SK-N-SH (cell line): ENCODE measurements at regions not wholly inside any gene's neighbourhood (a gene's known extent, or its start where the extent isn't known, plus 50 kb on each side); places are given as distances from the start of the nearest gene placed in this dataset.

Experiments used
- EZH2phosphoT487 ChIP-seq: fragments of 200-600 bp; sonication (generic); IDR thresholded peaks from 2 replicates; pipeline ENCODE4 v1.6.1; 2017; ENCODE audit warnings: low read depth, mixed run types, mild to moderate bottlenecking, antibody characterized with exemption, moderate library complexity, borderline replicate concordance
- MXI1 ChIP-seq: IDR thresholded peaks from 2 replicates; pipeline ENCODE4 v1.6.1; 2012; ENCODE audit warnings: mild to moderate bottlenecking, low read depth, low read length, improper control_type of control experiment
- POLR2AphosphoS5 ChIP-seq: IDR thresholded peaks from 2 replicates; pipeline ENCODE4 v1.6.1; 2012; ENCODE audit warnings: low read depth, low read length
- REST ChIP-seq: IDR thresholded peaks from 2 replicates; pipeline ENCODE4 v1.6.1; 2012; ENCODE audit warnings: mild to moderate bottlenecking, low read depth, low read length, moderate library complexity
- SMC3 ChIP-seq: IDR thresholded peaks from 2 replicates; pipeline ENCODE4 v1.6.1; 2012; ENCODE audit warnings: low read depth, low read length, improper control_type of control experiment
- TAF1 ChIP-seq: IDR thresholded peaks from 2 replicates; pipeline ENCODE4 v1.6.1; 2012; ENCODE audit warnings: low read depth, mild to moderate bottlenecking, low read length, moderate library complexity, borderline replicate concordance
- YY1 ChIP-seq: IDR thresholded peaks from 2 replicates; pipeline ENCODE4 v1.4.0; 2012; ENCODE audit warnings: low read depth, mild to moderate bottlenecking
- TF ChIP-seq, protein P1 (sequence below): fragments of 200-600 bp; sonication (generic); IDR thresholded peaks from 2 replicates; pipeline ENCODE4 v1.6.1; 2017; ENCODE audit warnings: antibody characterized with exemption, mild to moderate bottlenecking, moderate library complexity

DNA sequence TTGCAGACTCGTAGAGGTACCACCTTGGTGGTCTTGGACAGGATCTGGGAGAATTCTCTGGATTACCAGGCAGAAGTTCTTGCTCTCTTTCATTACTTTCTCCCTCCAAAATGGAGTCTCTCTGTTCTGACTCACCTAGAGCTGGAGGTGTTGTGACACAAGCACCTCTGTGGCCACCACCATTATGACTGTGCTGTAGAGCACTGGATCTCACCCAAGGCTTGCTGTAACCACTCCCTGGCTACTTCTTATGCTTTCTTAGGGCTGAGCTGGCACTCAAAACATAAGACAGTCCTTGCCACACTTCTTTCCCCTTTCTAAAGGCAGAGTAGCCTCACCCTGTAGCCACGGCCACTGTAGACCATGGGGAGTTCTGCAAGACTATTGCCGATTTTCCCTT lies 296.6 kb upstream of the DIPK2B start:
- no peak for TF ChIP-seq EZH2phosphoT487
- TF ChIP-seq, protein P1, sequence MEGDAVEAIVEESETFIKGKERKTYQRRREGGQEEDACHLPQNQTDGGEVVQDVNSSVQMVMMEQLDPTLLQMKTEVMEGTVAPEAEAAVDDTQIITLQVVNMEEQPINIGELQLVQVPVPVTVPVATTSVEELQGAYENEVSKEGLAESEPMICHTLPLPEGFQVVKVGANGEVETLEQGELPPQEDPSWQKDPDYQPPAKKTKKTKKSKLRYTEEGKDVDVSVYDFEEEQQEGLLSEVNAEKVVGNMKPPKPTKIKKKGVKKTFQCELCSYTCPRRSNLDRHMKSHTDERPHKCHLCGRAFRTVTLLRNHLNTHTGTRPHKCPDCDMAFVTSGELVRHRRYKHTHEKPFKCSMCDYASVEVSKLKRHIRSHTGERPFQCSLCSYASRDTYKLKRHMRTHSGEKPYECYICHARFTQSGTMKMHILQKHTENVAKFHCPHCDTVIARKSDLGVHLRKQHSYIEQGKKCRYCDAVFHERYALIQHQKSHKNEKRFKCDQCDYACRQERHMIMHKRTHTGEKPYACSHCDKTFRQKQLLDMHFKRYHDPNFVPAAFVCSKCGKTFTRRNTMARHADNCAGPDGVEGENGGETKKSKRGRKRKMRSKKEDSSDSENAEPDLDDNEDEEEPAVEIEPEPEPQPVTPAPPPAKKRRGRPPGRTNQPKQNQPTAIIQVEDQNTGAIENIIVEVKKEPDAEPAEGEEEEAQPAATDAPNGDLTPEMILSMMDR: no peak
- no peak for TF ChIP-seq REST
- TF ChIP-seq POLR2AphosphoS5: no peak
- no peak for TF ChIP-seq MXI1
- TF ChIP-seq YY1: no peak
- TF ChIP-seq SMC3: no peak
- TF ChIP-seq TAF1: no peak
